HFF-Myc (cell line): ENCODE measurements at regions not wholly inside any gene's neighbourhood (a gene's known extent, or its start where the extent isn't known, plus 50 kb on each side); places are given as distances from the start of the nearest gene placed in this dataset.

Experiments used
- DNase-seq: peaks from one replicate; pipeline ENCODE4 v3.0.0-alpha.2; 2011; ENCODE audit warnings: low read depth; ENCODE audit errors: extremely low read depth
- H3K4me3 ChIP-seq: replicated peaks from 2 replicates; pipeline ENCODE4 v1.5.1; 2011; ENCODE audit warnings: low read depth, mild to moderate bottlenecking, control low read depth, low read length
- CTCF ChIP-seq: IDR thresholded peaks from 2 replicates; pipeline ENCODE4 v1.5.1; 2012; ENCODE audit warnings: mild to moderate bottlenecking, low read depth, low read length, control low read depth; ENCODE audit errors: missing control alignments

GRCh38 chr3:148042663-148043445 is 633.7 kb downstream of the ZIC1 start:
- TF ChIP-seq CTCF: no peak
- DNase-seq: no peak
- H3K4me3 ChIP-seq: no peak overlapping the region

DNA sequence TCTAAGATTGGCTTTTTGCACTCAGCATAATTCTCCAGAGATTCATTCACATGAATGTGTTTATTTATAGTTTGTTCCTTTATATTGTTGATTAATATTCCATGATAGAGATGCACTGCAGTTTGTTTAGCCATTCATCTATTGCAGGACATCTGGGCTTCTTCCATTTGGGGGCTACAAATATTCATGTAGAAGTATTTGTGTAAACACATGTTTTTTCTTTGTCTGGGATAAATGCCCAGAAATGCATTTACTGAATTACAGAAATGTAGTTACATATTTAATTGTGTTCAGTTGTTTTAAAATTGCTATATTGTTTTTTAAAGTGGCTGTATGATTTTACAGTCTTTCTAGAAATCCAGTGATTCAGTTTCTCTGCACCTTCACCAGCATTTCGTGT is 635.0 kb downstream of the ZIC1 start:
- no peak for DNase-seq
- TF ChIP-seq CTCF: no peak
- no peak overlapping the region for H3K4me3 ChIP-seq

DNA sequence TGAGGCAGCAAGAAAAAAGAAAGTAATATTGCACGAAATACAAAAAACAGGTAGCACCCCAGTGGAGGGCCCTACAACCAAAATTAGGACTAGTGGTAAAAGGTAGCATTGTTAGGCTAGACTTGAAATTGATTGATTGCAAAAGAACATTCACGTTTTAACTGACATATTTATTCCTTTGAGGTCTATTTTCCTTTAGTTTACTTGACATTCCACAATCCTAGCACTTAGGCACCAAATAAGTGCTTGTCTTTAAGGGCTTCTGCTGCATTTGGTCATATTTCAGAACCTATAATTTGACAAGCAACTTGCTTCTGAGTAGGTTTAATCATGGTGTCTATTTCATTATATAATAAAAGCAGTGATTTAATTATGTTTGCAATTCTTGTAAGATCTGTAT is 642.7 kb upstream of the AGTR1 start:
- TF ChIP-seq CTCF: no peak
- H3K4me3 ChIP-seq: no peak overlapping the region
- no peak for DNase-seq

DNA sequence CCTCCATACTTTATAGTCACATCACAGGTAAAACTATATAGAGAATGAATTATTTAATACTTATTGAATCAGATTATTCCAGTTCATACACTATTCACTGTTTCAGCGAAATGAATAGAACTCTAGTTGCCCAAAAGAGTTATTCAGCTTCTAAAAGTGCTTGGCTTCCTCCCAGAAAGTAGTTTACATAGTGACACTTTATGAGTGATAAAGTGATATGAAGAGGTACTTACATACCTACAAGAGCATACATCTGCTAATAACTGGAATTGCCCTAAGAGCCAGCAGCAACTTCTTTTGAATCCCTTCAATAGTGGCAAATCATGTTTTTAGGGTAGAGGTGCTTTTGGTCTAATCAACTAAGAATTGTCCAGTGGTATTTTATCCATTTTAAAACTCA is 635.1 kb upstream of the AGTR1 start:
- no peak overlapping the region for H3K4me3 ChIP-seq
- DNase-seq: no peak
- TF ChIP-seq CTCF: no peak

DNA sequence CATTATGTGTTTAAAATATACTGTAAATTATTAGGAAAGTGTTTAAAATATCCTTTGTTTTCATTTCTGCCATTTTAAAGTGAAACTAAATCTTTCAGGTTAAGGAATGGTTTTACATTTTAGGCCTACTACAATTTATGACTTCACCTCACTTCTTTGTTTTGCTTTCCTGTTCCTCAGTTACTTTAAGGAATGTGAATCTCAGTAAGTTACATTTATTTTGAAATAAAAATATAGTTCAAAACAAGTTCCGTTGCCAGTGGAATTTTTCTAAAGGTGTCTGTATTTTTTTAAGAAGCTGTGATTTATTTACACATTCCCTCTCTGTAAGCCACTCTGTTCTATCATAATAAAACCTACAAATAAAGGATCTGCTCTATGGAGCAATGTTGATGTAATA is 630.9 kb upstream of the AGTR1 start:
- no peak for TF ChIP-seq CTCF
- H3K4me3 ChIP-seq: no peak overlapping the region
- DNase-seq: no peak

GRCh38 chr3:148068466-148068865 is 629.2 kb upstream of the AGTR1 start:
- TF ChIP-seq CTCF: no peak
- H3K4me3 ChIP-seq: no peak overlapping the region
- no peak for DNase-seq

DNA sequence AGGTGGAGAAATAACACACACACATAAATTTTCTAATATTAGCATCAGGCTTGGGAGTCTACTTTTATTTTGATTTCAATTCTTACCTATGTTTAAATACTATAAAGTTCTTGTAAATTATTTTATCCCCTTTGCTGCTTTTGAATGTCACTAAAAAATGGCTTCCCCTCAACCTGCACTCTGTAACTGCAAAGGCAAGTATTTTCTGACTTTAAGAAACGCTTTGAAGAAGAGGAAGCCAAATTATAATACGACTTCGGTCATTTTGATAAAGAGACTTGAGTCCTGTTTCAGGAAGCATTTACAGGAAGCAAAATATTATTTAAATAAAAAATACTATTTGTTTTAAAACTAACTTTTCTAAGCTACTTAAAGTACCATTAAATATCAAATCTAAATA is 627.7 kb upstream of the AGTR1 start:
- no peak for TF ChIP-seq CTCF
- H3K4me3 ChIP-seq: no peak overlapping the region
- no peak for DNase-seq
